Esophagus squamous epithelium (tissue), 5 donors: ENCODE measurements at regions not wholly inside any gene's neighbourhood (a gene's known extent, or its start where the extent isn't known, plus 50 kb on each side); places are given as distances from the start of the nearest gene placed in this dataset.

ENCODE experiments used
- DNase-seq: peaks from one replicate; lab custom pipeline; 2025; lab: John Stamatoyannopoulos, UW
- H3K27ac ChIP-seq, 4 donors: fragments of 200-600 bp; sonication (generic); one replicate each; pipeline ENCODE4 v1.5.1; 2016 to 2019; ENCODE audit warnings: mild to moderate bottlenecking in 1 of 4
- H3K27me3 ChIP-seq, 4 donors: fragments of 200-600 bp; sonication (generic); 1 replicate in 3 of 4; 2 replicates in 1 of 4; pipeline versions ENCODE4 v1.5.1 to v1.6.0; 2017 to 2021; ENCODE audit warnings: antibody characterized with exemption in 1 of 4
- H3K36me3 ChIP-seq, 3 donors: fragments of 200-600 bp; sonication (generic); one replicate each; pipeline ENCODE4 v1.5.1; 2016 to 2019
- H3K4me1 ChIP-seq, 3 donors: fragments of 200-600 bp; sonication (generic); one replicate each; pipeline ENCODE4 v1.5.1; 2017 to 2019
- H3K4me3 ChIP-seq, 4 donors: fragments of 200-600 bp; sonication (generic); 1 replicate in 3 of 4; 2 replicates in 1 of 4; pipeline ENCODE4 v1.5.1; 2016 to 2019; ENCODE audit warnings: mild to moderate bottlenecking in 2 of 4, moderate library complexity in 1 of 4
- H3K9me3 ChIP-seq, 3 donors: fragments of 200-600 bp; sonication (generic); one replicate each; pipeline ENCODE4 v1.5.1; 2016 to 2019
- POLR2A ChIP-seq, 4 donors: fragments of 450-650 bp; IDR thresholded peaks; one replicate each; pipeline ENCODE4 v1.6.1; 2017; ENCODE audit warnings: antibody characterized with exemption in 4 of 4, mild to moderate bottlenecking in 4 of 4, moderate library complexity in 3 of 4
- WGBS, 2 donors: methylation state at CpG; one replicate each; pipeline ENCODE4 v1.1.5; 2018; 5-methylcytosine and 5-hydroxymethylcytosine counted together
- intact Hi-C: fragments of 100-400 bp; cut with DNase I; formaldehyde crosslinking; loops from one replicate; pipeline ENCODE4 v1.15.0; 2022
- TF ChIP-seq, protein P1 (sequence below), 6 experiments: fragments of 450-650 bp in 4 of 6; fragments of 200-600 bp in 2 of 6; sonication (generic) in 2 of 6; IDR thresholded peaks; one replicate each; pipeline ENCODE4 v1.5.1; 2016 to 2019; ENCODE audit warnings: antibody characterized with exemption in 6 of 6, mild to moderate bottlenecking in 4 of 6, moderate library complexity in 4 of 6
- donor health status: DM: yes; HTN: yes; CAD: no.

DNA sequence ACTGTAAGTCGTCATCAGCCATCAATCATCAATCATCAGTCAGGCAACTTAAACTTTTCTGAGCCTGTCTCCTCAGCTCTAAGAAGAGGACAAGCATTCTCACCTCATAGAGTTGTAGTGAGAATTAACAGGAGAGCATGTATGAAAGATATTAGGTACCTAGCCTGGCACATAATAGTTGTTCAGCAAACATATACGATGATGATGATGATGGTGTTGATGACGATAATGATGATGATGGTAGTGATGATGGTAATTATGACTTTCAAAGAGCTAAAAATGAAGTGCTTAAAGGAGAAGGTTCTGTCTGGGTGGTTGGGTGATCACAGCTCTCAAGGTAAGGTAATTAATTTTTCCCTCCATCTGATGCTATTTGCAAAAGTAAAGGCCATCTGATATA is 55.1 kb upstream of the ADRB1 start:
- H3K27ac ChIP-seq: no peak overlapping the region
- TF ChIP-seq, protein P1, sequence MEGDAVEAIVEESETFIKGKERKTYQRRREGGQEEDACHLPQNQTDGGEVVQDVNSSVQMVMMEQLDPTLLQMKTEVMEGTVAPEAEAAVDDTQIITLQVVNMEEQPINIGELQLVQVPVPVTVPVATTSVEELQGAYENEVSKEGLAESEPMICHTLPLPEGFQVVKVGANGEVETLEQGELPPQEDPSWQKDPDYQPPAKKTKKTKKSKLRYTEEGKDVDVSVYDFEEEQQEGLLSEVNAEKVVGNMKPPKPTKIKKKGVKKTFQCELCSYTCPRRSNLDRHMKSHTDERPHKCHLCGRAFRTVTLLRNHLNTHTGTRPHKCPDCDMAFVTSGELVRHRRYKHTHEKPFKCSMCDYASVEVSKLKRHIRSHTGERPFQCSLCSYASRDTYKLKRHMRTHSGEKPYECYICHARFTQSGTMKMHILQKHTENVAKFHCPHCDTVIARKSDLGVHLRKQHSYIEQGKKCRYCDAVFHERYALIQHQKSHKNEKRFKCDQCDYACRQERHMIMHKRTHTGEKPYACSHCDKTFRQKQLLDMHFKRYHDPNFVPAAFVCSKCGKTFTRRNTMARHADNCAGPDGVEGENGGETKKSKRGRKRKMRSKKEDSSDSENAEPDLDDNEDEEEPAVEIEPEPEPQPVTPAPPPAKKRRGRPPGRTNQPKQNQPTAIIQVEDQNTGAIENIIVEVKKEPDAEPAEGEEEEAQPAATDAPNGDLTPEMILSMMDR (IDR thresholded peaks at IDR 0.05): no peak
- no peak for TF ChIP-seq POLR2A (IDR thresholded peaks at IDR 0.05)
- H3K4me3 ChIP-seq: no peak overlapping the region
- H3K4me1 ChIP-seq: peaks cover 0 to 8% (median 0%) of the 10 kb centered on the region in 3 donors
- H3K27me3 ChIP-seq: peaks cover 0 to 19% (median 0%) of the 10 kb centered on the region in 4 donors
- H3K9me3 ChIP-seq: no peaks in the 10 kb centered on the region
- intact Hi-C loops: no loop called here
- DNase-seq: no peak
- H3K36me3 ChIP-seq: no peaks in the 10 kb centered on the region
- WGBS, 2 donors: 88 to 97% methylated on average over 3 of the region's 3 CpGs

DNA sequence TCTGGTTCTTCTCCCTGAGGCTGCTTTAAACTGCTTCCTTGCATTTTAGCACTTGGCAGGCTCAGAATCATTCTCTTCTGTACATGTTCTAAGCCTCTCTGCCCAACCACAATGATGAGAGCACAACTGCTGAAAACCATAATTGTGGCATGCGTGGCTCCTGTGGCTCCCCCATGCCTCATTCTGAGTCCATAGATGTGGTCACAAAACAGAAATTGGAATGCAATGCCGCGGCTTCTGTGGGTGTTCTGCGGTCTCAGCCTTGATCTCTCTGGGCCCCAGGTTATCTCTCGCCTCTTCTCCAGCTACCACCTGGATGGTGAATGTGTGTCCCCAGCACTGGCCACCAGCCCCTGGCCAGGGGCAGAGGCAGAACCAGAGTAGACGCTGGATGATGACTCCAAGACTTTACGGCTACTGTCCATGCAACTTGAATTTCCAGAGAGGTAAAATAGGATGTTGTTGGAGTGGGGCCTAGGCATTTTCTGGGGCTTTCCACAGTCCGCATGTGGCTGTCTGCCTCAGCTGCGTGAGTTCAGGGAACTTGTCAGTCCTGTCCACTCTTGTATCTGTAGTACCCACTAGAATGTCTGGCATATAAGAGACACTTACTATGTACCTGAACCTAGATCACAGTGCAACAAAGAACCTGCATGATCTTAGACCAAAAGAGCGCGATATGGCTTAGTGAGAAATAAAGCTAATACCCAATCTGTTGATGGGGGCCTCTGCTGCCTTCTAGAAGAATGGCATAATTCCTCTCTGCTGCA is 52.4 kb upstream of the ADRB1 start:
- peaks cover 0 to 8% (median 0%) of the 10 kb centered on the region in 3 donors for H3K4me1 ChIP-seq
- DNase-seq: no peak
- WGBS, 2 donors: 92 to 93% methylated on average over 5 to 6 of the region's 11 CpGs
- no peak for TF ChIP-seq POLR2A (IDR thresholded peaks at IDR 0.05)
- TF ChIP-seq, protein P1 (IDR thresholded peaks at IDR 0.05): no peak
- intact Hi-C loops: no loop called here
- H3K36me3 ChIP-seq: no peaks in the 10 kb centered on the region
- H3K27ac ChIP-seq: no peak overlapping the region
- no peaks in the 10 kb centered on the region for H3K9me3 ChIP-seq
- H3K4me3 ChIP-seq: no peak overlapping the region
- peaks cover 0 to 27% (median 0%) of the 10 kb centered on the region in 4 donors for H3K27me3 ChIP-seq

- intact Hi-C loops: no loop called here
- H3K27me3 ChIP-seq: peaks cover 0 to 27% (median 0%) of the 10 kb centered on the region in 4 donors
- 27 to 58% methylated on average over 8 of the region's 9 CpGs for WGBS, 2 donors
- peaks cover 0 to 8% (median 0%) of the 10 kb centered on the region in 3 donors for H3K4me1 ChIP-seq
- TF ChIP-seq, protein P1 (IDR thresholded peaks at IDR 0.05): no peak
- no peak for TF ChIP-seq POLR2A (IDR thresholded peaks at IDR 0.05)
- no peaks in the 10 kb centered on the region for H3K36me3 ChIP-seq
- no peak for DNase-seq
- no peaks in the 10 kb centered on the region for H3K9me3 ChIP-seq
- H3K4me3 ChIP-seq: no peak overlapping the region
- H3K27ac ChIP-seq: no peak overlapping the region
Observed at GRCh38 chr10:113992471-113993011, 51.1 kb upstream of the ADRB1 start.

GRCh38 chr10:113993489-113993991 is 50.1 kb upstream of the ADRB1 start:
- 71% methylated on average over 3 of the region's 3 CpGs; no CpG with 5 or more reads in 1 of the 2 donors for WGBS, 2 donors
- no peak for TF ChIP-seq POLR2A (IDR thresholded peaks at IDR 0.05)
- TF ChIP-seq, protein P1 (IDR thresholded peaks at IDR 0.05): no peak
- Histone ChIP-seq H3K4me3 (no peak overlapping the region), H3K27me3 (peaks cover 0 to 27% (median 0%) of the 10 kb centered on the region in 4 donors), H3K27ac (no peak overlapping the region), H3K4me1 (peaks cover 0 to 4% (median 0%) of the 10 kb centered on the region in 3 donors), H3K9me3 (no peaks in the 10 kb centered on the region), H3K36me3 (no peaks in the 10 kb centered on the region)
- no peak for DNase-seq
- intact Hi-C loops: no loop called here
